ENCODE measurements at regions not wholly inside any gene's neighbourhood (a gene's known extent, or its start where the extent isn't known, plus 50 kb on each side); places are given as distances from the start of the nearest gene placed in this dataset.

- Histone ChIP-seq H3K79me2 (replicated peaks; ENCODE audit: insufficient read depth, low read length) (no peaks in the 10 kb centered on the region), H3F3A (ENCODE audit: insufficient read depth, low read length, poor library complexity, severe bottlenecking) (no peaks in the 10 kb centered on the region), H3K27me3 (ENCODE audit: insufficient read depth, low read depth, low read length) (no peaks in the 10 kb centered on the region), H3K9me3 (ENCODE audit: low read length) (no peaks in the 10 kb centered on the region), H3K27ac (ENCODE audit: low read length) (no peak overlapping the region), H2AFZ (ENCODE audit: low read depth, low read length) (no peak overlapping the region), H3K4me2 (ENCODE audit: low read length) (no peak overlapping the region), H3K9ac (ENCODE audit: low read length) (no peak overlapping the region), H4K20me1 (ENCODE audit: insufficient read depth) (no peaks in the 10 kb centered on the region), H3K36me3 (ENCODE audit: insufficient read depth, low read length) (no peaks in the 10 kb centered on the region), H3K4me3 (ENCODE audit: low read length) (no peak overlapping the region), H3K9me2 (ENCODE audit: insufficient read depth, low read length) (no peaks in the 10 kb centered on the region)
- TF ChIP-seq MXI1 (conservative IDR thresholded peaks at IDR 0.05; ENCODE audit: poor library complexity, severe bottlenecking) = no peak
- no peak for TF ChIP-seq EP300 (conservative IDR thresholded peaks at IDR 0.05; ENCODE audit: poor library complexity, severe bottlenecking)
- no peak for TF ChIP-seq TAF1 (IDR thresholded peaks at IDR 0.05; ENCODE audit: low read depth)
Observed at GRCh38 chr4:13168326-13168725, 315.8 kb downstream of the RAB28 start.

GRCh38 chr4:13166214-13166613 lies 317.9 kb downstream of the RAB28 start:
- Histone ChIP-seq H3F3A (ENCODE audit: insufficient read depth, low read length, poor library complexity, severe bottlenecking) (no peaks in the 10 kb centered on the region), H3K9me2 (ENCODE audit: insufficient read depth, low read length) (no peaks in the 10 kb centered on the region), H3K27me3 (ENCODE audit: insufficient read depth, low read depth, low read length) (no peaks in the 10 kb centered on the region), H3K4me3 (ENCODE audit: low read length) (no peak overlapping the region), H3K27ac (ENCODE audit: low read length) (no peak overlapping the region), H3K9ac (ENCODE audit: low read length) (no peak overlapping the region), H4K20me1 (ENCODE audit: insufficient read depth) (no peaks in the 10 kb centered on the region), H3K79me2 (replicated peaks; ENCODE audit: insufficient read depth, low read length) (no peaks in the 10 kb centered on the region), H3K36me3 (ENCODE audit: insufficient read depth, low read length) (no peaks in the 10 kb centered on the region), H3K4me2 (ENCODE audit: low read length) (no peak overlapping the region), H2AFZ (ENCODE audit: low read depth, low read length) (no peak overlapping the region), H3K9me3 (ENCODE audit: low read length) (no peaks in the 10 kb centered on the region)
- TF ChIP-seq TAF1 (IDR thresholded peaks at IDR 0.05; ENCODE audit: low read depth) (no peak), SMC3 (conservative IDR thresholded peaks at IDR 0.05; ENCODE audit: poor library complexity) (no peak), EZH2 (IDR thresholded peaks at IDR 0.05; ENCODE audit: borderline replicate concordance, insufficient read depth, low read length, poor library complexity, severe bottlenecking) (no peak)
- TF ChIP-seq, protein P1, sequence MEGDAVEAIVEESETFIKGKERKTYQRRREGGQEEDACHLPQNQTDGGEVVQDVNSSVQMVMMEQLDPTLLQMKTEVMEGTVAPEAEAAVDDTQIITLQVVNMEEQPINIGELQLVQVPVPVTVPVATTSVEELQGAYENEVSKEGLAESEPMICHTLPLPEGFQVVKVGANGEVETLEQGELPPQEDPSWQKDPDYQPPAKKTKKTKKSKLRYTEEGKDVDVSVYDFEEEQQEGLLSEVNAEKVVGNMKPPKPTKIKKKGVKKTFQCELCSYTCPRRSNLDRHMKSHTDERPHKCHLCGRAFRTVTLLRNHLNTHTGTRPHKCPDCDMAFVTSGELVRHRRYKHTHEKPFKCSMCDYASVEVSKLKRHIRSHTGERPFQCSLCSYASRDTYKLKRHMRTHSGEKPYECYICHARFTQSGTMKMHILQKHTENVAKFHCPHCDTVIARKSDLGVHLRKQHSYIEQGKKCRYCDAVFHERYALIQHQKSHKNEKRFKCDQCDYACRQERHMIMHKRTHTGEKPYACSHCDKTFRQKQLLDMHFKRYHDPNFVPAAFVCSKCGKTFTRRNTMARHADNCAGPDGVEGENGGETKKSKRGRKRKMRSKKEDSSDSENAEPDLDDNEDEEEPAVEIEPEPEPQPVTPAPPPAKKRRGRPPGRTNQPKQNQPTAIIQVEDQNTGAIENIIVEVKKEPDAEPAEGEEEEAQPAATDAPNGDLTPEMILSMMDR (IDR thresholded peaks at IDR 0.05; ENCODE audit: poor library complexity, severe bottlenecking) = no peak

- H2AFZ ChIP-seq (ENCODE audit: low read depth, low read length) = no peak overlapping the region
- H4K20me1 ChIP-seq (ENCODE audit: insufficient read depth) = no peaks in the 10 kb centered on the region
- H3K9me3 ChIP-seq (ENCODE audit: low read length) = no peaks in the 10 kb centered on the region
- H3K9ac ChIP-seq (ENCODE audit: low read length) = no peak overlapping the region
- H3K27ac ChIP-seq (ENCODE audit: low read length) = no peak overlapping the region
- no peak overlapping the region for H3K4me3 ChIP-seq (ENCODE audit: low read length)
- H3K4me2 ChIP-seq (ENCODE audit: low read length) = no peak overlapping the region
- no peaks in the 10 kb centered on the region for H3K79me2 ChIP-seq (replicated peaks; ENCODE audit: insufficient read depth, low read length)
- no peaks in the 10 kb centered on the region for H3K27me3 ChIP-seq (ENCODE audit: insufficient read depth, low read depth, low read length)
- no peaks in the 10 kb centered on the region for H3K36me3 ChIP-seq (ENCODE audit: insufficient read depth, low read length)
- H3K9me2 ChIP-seq (ENCODE audit: insufficient read depth, low read length) = no peaks in the 10 kb centered on the region
- TF ChIP-seq MXI1 (conservative IDR thresholded peaks at IDR 0.05; ENCODE audit: poor library complexity, severe bottlenecking) (no peak), POLR2AphosphoS5 (IDR thresholded peaks at IDR 0.05) (no peak), EP300 (conservative IDR thresholded peaks at IDR 0.05; ENCODE audit: poor library complexity, severe bottlenecking) (no peak), TAF1 (IDR thresholded peaks at IDR 0.05; ENCODE audit: low read depth) (no peak), SMC3 (conservative IDR thresholded peaks at IDR 0.05; ENCODE audit: poor library complexity) (no peak), RAD21 (conservative IDR thresholded peaks at IDR 0.05) (no peak), REST (IDR thresholded peaks at IDR 0.05; ENCODE audit: borderline replicate concordance) (no peak), EZH2 (IDR thresholded peaks at IDR 0.05; ENCODE audit: borderline replicate concordance, insufficient read depth, low read length, poor library complexity, severe bottlenecking) (no peak)
- TF ChIP-seq, protein P1 (IDR thresholded peaks at IDR 0.05; ENCODE audit: poor library complexity, severe bottlenecking) = no peak
- H3F3A ChIP-seq (ENCODE audit: insufficient read depth, low read length, poor library complexity, severe bottlenecking) = no peaks in the 10 kb centered on the region
Observed at GRCh38 chr4:13164783-13165331, 319.3 kb downstream of the RAB28 start.
